Right lobe of liver (tissue), 6 donors: ENCODE measurements at regions not wholly inside any gene's neighbourhood (a gene's known extent, or its start where the extent isn't known, plus 50 kb on each side); places are given as distances from the start of the nearest gene placed in this dataset.
"Not testable (repeated sequence)": the region's sequence is repeated elsewhere in the genome, so short reads cannot be mapped to it uniquely, and the experiment has no call there.

Experiments
- ATAC-seq, 4 donors: fragments of 200-7000 bp; cut with Tn5 transposase; one replicate each; pipeline ENCODE4 v1.9.1; 2020; ENCODE audit warnings: mild to moderate bottlenecking in 4 of 4, moderate library complexity in 4 of 4
- DNase-seq, 3 donors: peaks; one replicate each; pipeline ENCODE4 v3.0.0-alpha.2; 2020
- H3K27ac ChIP-seq, 3 donors: fragments of 200-600 bp; one replicate each; pipeline ENCODE4 v1.8.0; 2022
- H3K27me3 ChIP-seq, 2 donors: fragments of 200-600 bp; one replicate each; pipeline ENCODE4 v1.8.0; 2022
- H3K36me3 ChIP-seq, 4 donors: fragments of 200-600 bp; sonication (generic) in 1 of 4; one replicate each; pipeline versions ENCODE4 v1.5.1 to v1.8.0; 2017 to 2022; ENCODE audit warnings: control low read depth in 1 of 4
- H3K4me1 ChIP-seq, 4 donors: fragments of 200-600 bp; sonication (generic) in 1 of 4; one replicate each; pipeline versions ENCODE4 v1.5.1 to v1.8.0; 2017 to 2022; ENCODE audit warnings: control low read depth in 1 of 4
- H3K4me3 ChIP-seq, 3 donors: fragments of 200-600 bp; one replicate each; pipeline ENCODE4 v1.8.0; 2022
- H3K9me3 ChIP-seq, 4 donors: fragments of 200-600 bp; sonication (generic) in 1 of 4; one replicate each; pipeline versions ENCODE4 v1.5.1 to v1.8.0; 2017 to 2022; ENCODE audit warnings: control low read depth in 1 of 4
- WGBS: methylation state at CpG from one replicate; pipeline ENCODE4 v1.1.6; 2018; ENCODE audit warnings: low coverage, low lambda C conversion rate; ENCODE audit not compliant: insufficient coverage; ENCODE audit errors: missing lambda C conversion rate; 5-methylcytosine and 5-hydroxymethylcytosine counted together
- intact Hi-C, 2 donors: fragments of 100-400 bp; cut with DNase I; formaldehyde crosslinking; loops; one replicate each; pipeline versions ENCODE4 v1.11.2 to v1.14.1; 2022
- donor health status: DM: no; HTN: yes; CAD: no.
- donor health status: DM: no; HTN: no; CAD: no.
- donor health status: DM: no; HTN: no; CAD: no.
- donor health status: DM: no; HTN: yes; CAD: no.
- donor health status: DM: no; HTN: yes; CAD: no.

DNA sequence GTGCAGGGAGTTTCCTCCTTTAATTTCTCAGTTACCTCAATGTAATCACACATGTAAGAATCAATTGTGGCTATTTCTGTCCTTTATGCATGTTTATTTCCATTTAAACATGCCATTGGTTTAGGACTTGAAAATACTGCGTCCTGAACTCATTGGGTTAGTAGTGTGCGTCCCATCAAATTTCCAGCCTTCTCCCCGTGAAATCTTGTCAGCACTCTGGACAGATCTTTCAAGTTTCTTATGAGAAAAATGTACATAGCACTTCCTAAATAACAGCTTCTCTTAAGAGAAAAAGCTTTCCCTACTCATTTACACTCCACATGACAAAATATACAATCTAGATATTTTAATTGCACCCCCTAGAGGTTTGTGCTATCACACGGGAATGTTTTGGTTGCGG lies 353.9 kb upstream of the FOLH1 start:
- H3K4me1 ChIP-seq, DNase-seq, intact Hi-C loops, ATAC-seq, H3K27me3 ChIP-seq, H3K4me3 ChIP-seq, H3K27ac ChIP-seq, H3K36me3 ChIP-seq, H3K9me3 ChIP-seq: not testable (repeated sequence)
- 65% methylated on average over 5 of the region's 5 CpGs for WGBS

GRCh38 chr11:49579492-49579891 lies 371.1 kb upstream of the FOLH1 start:
- H3K4me1 ChIP-seq, DNase-seq, H3K36me3 ChIP-seq, ATAC-seq, H3K27ac ChIP-seq, H3K27me3 ChIP-seq, H3K4me3 ChIP-seq, intact Hi-C loops, H3K9me3 ChIP-seq: not testable (repeated sequence)
- 37% methylated on average over 4 of the region's 4 CpGs for WGBS

DNA sequence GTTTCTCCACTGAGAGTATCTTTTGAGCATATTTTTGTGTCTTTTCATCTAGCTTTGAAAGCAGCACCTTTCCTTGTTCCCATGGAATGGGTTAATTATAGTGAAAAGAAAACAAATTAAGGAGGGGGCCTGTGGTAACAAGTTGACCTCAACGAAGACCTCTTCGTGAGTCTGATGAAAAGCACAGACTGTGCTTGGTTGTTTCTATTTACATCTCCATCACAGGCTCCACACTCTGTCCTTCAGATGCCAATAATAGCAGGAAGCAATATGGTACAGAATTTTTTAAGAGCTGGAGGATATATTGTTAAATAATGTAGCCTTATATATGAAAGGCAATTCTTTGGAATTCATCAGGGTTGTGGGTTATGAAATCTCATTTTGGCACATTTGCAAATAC lies 366.7 kb upstream of the OR4C13 start:
- H3K9me3 ChIP-seq, H3K27me3 ChIP-seq, DNase-seq, ATAC-seq, H3K4me3 ChIP-seq, H3K36me3 ChIP-seq, H3K4me1 ChIP-seq, intact Hi-C loops, H3K27ac ChIP-seq: not testable (repeated sequence)
- WGBS = 42% methylated on average over 2 of the region's 2 CpGs

DNA sequence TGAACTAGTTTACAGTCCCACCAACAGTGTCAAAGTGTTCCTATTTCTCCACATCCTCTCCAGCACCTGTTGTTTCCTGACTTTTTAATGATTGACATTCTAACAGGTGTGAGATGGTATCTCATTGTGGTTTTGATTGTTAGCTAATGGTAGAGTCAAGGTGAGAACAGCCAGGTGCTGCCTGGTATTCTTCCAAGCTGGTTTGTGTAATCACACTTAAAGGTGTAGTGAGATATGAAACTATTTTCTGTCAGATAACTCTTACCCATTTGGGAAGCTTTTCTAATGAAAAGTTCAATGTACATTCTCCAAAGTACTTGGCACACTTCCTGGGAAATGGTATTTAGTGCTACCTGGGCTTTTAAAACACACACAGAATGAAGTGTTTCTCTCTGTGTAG lies 343.3 kb upstream of the OR4C13 start:
- ATAC-seq, H3K27me3 ChIP-seq, H3K4me1 ChIP-seq, H3K27ac ChIP-seq, H3K36me3 ChIP-seq, H3K4me3 ChIP-seq, intact Hi-C loops, DNase-seq, H3K9me3 ChIP-seq: not testable (repeated sequence)

DNA sequence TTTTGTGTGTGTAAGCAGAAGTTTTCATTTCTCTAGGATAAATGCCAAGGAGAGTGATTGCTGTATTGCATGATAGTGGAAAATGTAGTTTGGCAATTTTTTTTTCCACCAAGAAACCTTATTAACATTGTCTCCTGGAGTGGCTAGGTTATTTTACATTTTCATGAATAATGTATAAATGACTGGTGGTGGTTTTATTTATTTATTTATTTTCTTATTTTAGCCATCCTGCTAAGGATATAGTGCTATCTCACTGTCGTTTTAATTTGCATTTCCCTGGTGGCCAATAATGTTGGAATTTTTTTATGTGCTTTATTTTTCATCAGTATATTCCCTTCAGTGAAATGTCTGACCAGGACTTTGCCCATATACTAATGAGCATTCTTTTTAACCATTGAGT lies 328.3 kb upstream of the OR4C13 start:
- H3K27me3 ChIP-seq, intact Hi-C loops, H3K27ac ChIP-seq, H3K4me3 ChIP-seq, H3K36me3 ChIP-seq, H3K9me3 ChIP-seq, H3K4me1 ChIP-seq, ATAC-seq, DNase-seq: not testable (repeated sequence)
- whole genome bisulfite sequencing = 29% methylated on average over 1 of the region's 1 CpG

- ATAC-seq, H3K4me3 ChIP-seq, H3K36me3 ChIP-seq, H3K4me1 ChIP-seq, H3K27me3 ChIP-seq, intact Hi-C loops, H3K9me3 ChIP-seq, DNase-seq, H3K27ac ChIP-seq: not testable (repeated sequence)
- 42% methylated on average over 2 of the region's 2 CpGs for WGBS
These were observed 281.5 kb upstream of the OR4C13 start for GRCh38 chr11:49670705-49671104.

- H3K4me1 ChIP-seq, H3K27ac ChIP-seq, H3K27me3 ChIP-seq, H3K4me3 ChIP-seq, H3K9me3 ChIP-seq, H3K36me3 ChIP-seq, ATAC-seq, intact Hi-C loops, DNase-seq: not testable (repeated sequence)
- WGBS = 22% methylated on average over 1 of the region's 1 CpG
These were observed 250.1 kb upstream of the OR4C13 start for GRCh38 chr11:49702121-49702520.

DNA sequence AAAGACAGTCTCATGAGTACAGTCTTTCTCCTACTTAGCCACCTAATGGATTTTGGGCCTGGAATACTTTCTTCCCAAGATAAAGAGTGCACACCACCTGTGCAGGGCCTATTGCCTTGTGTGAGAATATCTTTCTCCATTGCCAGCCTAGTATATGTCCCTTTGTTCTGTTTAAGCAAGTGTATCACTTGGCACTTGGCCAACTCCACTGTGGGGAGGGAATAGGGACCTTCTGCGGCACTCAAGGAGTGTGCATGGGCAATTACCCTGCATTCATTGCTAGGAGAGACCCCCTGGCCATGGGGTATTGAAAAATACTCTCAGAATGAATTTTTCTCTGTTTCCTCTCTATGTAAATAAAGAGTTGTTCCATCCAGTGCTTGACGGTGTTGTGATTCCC lies 201.7 kb upstream of the OR4C13 start:
- H3K4me1 ChIP-seq, H3K36me3 ChIP-seq, H3K4me3 ChIP-seq, H3K9me3 ChIP-seq, H3K27me3 ChIP-seq, intact Hi-C loops, H3K27ac ChIP-seq, ATAC-seq: not testable (repeated sequence)
- peak in 1 of 3 donors; percentile 36 for DNase-seq
- 29% methylated on average over 2 of the region's 2 CpGs for WGBS

- H3K9me3 ChIP-seq, H3K27ac ChIP-seq, H3K36me3 ChIP-seq, H3K27me3 ChIP-seq, ATAC-seq, H3K4me3 ChIP-seq, H3K4me1 ChIP-seq, DNase-seq, intact Hi-C loops: not testable (repeated sequence)
These were observed 201.2 kb upstream of the OR4C13 start for GRCh38 chr11:49750960-49751359.

- H3K27me3 ChIP-seq, H3K4me3 ChIP-seq, ATAC-seq, H3K27ac ChIP-seq, H3K36me3 ChIP-seq, H3K9me3 ChIP-seq, intact Hi-C loops, H3K4me1 ChIP-seq: not testable (repeated sequence)
- WGBS = 80% methylated on average over 4 of the region's 20 CpGs
- DNase-seq = peak in 1 of 3 donors; percentile 42
These were observed 171.4 kb upstream of the OR4C13 start for GRCh38 chr11:49780791-49781190.

DNA sequence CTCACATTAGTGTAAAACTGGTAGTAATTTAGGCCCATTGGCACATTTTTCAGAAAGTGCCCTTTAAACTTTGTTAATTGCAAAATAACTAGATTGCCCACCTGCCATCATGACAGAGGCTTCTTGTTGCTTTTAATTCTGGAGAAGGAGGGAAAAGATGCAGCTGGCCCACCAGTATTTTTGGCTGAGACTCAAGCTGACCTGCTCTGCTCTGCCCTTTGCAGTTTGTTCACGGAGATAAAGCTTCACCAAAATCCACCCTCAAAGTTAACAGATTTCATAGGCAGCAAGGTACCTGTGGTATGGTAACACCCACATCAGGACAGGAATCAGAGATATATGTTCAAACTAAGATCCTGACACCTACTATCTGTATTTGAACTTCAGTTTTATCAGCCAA lies 170.2 kb upstream of the OR4C13 start:
- not testable (repeated sequence) for DNase-seq, ATAC-seq
- 36% methylated on average over 1 of the region's 1 CpG for WGBS

GRCh38 chr11:49783841-49784240 lies 168.3 kb upstream of the OR4C13 start:
- 75% methylated on average over 4 of the region's 6 CpGs for WGBS
- not testable (repeated sequence) for DNase-seq

More for the DNA sequence above, 170.2 kb upstream of the OR4C13 start:
- intact Hi-C loops, H3K27me3 ChIP-seq, H3K36me3 ChIP-seq, H3K9me3 ChIP-seq, H3K4me1 ChIP-seq, H3K27ac ChIP-seq, H3K4me3 ChIP-seq: not testable (repeated sequence)

More at GRCh38 chr11:49783841-49784240, 168.3 kb upstream of the OR4C13 start:
- ATAC-seq, H3K27ac ChIP-seq, H3K4me1 ChIP-seq, H3K9me3 ChIP-seq, intact Hi-C loops, H3K27me3 ChIP-seq, H3K4me3 ChIP-seq, H3K36me3 ChIP-seq: not testable (repeated sequence)
